AG08395 (cell line): ENCODE measurements at regions not wholly inside any gene's neighbourhood (a gene's known extent, or its start where the extent isn't known, plus 50 kb on each side); places are given as distances from the start of the nearest gene placed in this dataset.
A peak's percentile ranks its signal among the peaks of the same experiment; 100 is the strongest.

ENCODE experiments used
- DNase-seq: peaks from one replicate; pipeline ENCODE4 v3.0.0; 2012; ENCODE audit warnings: mixed read lengths, low spot score

DNA sequence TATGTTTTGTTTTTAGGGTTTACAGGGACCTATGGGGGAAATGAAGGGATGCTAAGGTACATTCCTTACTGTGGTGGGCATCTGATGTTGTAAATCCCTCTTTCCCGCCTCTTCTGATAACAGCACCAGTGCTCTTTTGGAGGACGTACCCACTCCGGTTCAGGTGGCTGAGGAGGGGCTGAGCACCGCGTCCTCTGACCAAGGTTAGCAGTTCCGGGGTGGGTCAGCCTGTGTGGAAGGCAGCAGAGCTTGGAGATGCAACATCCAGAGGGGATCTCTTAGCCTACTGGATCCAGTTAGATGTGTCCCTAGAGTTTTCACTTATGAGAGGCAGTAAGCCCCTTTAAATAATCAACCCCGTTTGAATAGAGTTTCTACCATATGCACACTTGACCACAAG lies 135.3 kb upstream of the KCNG1 start:
- no peak for DNase-seq

DNA sequence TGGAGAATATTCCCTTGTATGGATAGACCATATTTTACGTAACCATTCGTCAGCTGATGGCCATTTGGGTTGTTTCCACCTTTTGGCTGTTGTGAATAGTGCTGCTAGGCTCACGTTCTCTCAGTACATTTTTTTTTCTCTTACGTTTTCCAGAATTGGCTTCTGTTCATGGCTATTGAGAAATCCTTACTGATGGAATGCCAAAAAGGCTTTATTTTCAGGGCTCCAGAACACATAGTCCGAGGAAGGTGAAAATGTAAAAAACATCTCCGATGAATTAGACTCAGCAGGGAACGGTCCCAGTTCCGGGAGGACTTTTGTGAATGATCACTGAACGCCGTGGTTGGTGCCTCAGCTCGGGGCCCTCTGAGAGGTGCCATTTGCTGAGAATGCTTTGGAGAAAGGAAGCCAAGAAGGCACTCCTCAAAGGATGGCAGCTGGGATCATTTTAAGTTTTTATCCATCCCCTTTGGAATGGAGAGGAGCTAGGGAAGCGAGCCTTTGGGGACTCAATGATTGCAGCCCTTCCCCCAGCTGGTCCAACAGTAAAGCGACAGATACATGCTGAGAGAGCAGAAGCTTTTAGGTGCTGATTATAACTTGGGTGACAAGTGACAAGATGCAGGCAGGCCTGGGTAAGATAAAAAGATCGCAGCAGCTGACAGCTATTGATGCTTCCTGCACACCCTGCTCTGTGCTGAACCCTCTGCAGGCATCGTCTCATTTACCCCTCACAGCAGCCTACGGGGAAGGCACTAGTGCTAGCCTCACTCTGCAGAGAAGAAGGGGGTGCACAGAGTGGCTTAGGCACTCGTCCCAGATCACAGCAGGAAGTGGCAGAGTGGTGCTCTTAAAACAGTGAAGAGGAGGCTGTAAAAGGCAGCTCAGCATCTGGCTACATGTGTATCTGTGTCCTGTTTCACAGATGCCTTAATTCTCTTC lies 133.4 kb upstream of the KCNG1 start:
- DNase-seq: peak; percentile 42

DNA sequence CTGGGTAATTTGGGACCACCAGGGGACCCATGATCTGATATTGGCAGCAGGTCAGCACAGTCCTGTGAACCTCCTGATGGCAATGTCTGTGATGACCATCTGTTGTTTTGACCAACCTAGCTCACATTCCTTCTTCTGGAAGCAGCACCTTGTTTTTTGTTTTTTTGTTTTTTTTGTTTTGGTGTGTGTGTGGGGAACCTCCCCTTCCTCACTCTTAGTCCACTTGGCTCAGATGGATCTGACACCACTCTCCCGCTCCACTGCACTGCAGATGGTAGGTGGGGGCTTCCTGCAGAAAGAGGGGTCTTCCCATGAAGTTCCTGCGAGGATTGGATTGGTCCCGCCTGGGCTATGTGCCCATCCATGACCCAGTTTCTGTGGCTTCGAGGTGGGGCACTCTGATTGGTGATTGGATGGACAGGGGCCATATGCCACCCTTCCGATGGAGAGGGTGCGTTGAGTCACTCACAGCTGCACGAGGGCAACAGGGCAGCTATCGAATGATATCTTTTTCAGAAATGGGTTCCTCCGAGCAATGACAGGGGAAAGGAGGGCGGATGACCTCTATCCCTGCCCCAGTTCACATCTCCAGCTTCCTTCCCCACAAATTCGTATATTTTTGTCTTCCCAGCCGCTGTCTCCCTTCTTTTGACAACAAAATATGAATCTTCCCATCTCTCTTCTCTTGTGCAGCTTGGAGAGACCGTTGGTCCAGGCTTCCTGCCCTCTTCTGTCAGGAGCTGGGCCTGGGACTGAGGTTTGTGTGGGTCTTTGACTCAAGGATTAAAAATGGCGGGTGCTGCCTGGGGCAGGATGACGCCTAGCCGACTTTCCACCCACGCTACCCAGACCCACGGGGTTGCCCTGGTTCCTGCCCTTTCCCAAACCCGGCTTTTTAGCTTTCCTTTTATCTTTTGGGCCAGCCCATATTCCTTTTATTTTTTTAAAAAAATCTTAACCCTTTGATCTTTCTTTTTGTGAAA lies 132.1 kb upstream of the KCNG1 start:
- no peak for DNase-seq

DNA sequence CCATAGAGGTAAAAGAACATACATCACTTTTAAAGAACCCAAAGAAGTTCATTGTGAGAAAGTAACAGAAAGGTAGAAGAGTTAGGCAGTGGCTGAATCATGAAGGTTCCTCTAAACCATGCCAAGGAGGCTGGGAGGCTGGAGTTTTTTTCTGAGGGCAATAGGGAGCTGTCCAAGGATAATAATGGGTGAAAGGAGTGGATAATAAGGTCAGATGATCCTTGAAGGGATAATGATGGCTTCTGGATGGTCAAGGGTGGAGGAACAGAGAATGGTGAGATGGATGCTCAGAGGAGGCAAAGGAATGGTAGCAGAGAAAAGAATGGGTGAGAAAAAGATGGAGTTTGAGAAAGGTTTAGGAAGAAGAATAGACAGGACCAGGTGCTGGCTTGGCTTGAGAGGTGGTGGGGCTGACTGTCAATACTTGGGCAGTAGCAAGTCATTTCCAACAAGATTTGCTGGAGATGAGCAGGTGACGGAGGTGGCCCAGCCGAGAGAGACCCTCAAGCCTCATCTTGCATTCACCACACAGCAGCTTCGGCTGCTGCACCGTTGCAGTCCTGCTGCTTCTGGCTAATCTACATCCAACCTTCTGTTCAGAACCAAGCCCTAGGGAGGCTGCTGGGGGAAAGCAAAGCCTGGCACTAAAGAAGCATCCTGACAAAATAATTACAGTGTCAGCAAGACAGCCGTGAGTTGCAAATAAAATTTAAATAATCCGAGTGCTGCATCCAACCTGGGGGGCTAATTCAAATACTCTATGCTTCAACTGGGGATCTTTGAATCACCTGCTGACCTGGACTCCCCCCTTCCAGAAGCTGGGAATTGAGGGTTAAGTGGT lies 131.2 kb upstream of the KCNG1 start:
- no peak for DNase-seq

DNA sequence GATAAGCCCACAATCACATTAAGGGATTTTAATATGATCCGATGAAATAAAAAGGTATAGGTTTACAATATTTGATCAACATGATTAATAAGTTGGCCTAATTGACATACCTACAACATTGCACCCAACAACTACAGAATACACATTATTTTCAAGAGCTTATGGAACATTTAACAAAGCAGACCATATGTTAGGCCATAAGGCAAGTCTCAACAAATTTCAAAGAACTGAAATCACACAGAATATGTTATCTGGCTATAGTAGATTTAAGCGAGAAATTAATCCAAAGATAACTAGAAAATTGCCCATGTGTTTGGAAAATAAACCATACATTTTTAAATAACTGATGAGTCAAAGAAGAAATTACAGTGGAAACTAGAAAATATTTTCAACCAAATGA lies 126.0 kb upstream of the KCNG1 start:
- no peak for DNase-seq

DNA sequence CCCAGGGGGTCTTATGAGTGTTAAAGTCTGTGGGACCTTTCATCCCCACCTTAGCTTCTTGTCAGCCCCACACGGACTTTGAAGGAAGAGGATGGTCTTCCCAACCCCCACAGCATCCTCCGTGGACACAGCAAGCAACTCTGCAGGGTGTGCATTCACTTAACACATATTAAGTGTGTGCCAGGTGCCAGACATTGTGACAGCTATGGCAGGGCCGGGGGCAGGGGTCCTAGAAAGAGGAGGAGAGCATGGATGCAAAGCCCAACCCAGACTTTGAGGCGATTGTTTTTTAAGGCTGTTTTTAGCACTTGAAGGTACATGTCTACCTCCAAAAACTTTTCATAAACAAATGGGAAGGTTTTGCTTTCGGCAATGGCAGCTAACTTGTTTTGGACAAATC lies 121.6 kb upstream of the KCNG1 start:
- no peak for DNase-seq

DNA sequence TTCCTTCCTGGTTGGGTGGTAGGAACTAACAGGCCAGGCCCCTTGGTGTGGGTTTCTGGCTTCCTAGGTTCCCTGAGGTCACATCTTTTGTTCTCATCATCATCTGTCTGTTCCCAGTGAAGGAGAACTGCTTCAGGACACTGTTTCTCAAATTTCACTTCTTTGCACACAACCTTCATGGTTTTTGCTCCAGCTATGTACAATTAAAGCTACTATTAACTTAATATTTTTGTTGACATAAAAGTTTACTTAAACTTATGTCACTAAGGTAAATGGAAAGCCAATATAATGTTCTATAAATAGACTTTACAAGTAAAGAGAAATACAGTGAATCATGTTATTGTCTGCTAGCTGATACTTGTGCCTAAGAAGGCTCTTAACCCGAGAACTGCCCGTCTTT lies 120.7 kb upstream of the KCNG1 start:
- no peak for DNase-seq

DNA sequence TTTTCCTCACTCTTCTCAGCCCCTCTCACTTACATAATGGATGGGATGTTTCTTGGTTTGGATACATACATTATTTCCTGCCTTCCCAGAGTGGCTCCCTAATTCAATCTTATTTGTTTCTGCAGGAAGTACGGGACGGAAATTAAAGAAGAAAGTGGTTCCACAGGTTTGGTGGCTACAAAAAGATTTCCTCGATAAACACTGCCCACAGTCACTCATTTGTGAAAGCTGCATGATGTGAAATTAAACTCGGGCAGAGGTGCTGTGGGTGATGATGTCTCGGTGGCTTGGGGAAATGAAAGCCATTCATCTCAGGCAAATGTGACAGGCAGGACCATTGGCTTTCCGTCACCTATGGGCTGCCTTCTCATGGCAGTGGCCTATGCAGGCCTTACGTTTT lies 119.5 kb upstream of the KCNG1 start:
- no peak for DNase-seq

DNA sequence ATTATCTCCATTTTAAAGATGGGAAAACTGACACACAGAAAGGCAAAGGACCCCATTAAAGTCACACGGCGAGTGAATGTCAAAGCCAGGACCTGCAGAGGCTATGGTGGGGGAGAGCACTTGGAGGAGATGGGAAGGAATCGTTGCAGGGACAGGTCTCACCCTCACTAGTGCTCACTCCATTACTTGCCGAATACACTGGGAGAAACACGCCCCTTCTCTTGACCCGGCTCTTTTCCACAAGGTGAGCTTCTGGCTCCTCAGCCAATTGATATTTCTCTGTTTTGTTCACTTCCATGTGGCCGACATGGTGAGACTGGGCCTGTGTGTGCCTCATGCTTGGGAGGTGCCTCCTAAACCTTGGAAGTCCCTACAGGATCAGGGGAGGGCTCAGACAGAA lies 117.8 kb upstream of the KCNG1 start:
- DNase-seq: no peak

DNA sequence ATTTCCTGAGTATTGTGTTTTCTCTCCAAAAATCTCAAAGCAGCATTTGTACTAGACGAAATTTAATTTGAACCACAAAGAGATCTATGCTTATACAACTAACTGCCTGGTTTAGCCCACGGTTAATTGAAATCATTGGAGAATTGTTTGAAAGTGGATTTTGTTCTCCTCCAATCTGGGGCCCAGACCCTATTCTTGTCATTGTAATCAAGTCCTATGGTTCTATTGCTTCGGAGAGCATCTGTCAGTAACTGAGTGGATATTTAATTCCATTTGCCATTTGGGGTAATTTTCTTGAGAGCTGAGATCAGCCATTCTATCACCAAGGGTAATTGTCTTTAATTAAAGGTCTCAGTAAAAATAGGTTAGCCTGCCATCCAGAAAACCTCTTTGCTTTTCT lies 117.0 kb upstream of the KCNG1 start:
- no peak for DNase-seq

DNA sequence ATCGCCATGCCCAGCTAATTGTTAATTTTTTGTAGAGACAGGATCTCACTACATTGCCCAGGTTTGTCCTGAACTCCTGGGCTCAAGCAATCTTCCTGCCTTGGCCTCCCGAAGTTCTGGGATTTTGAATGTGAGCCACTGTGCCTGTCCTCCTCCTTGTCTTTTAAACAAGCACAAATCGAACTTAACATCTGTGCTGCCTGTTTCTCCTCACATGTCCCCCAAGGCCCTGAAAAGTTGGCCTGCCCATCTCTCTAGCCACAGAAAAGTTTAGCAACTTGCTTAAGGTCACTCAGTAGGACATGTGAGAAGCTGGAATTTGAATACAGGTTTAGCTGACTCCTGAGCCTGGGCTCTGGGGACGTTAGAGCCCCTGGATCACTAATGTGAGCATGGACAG lies 115.7 kb upstream of the KCNG1 start:
- DNase-seq: no peak

DNA sequence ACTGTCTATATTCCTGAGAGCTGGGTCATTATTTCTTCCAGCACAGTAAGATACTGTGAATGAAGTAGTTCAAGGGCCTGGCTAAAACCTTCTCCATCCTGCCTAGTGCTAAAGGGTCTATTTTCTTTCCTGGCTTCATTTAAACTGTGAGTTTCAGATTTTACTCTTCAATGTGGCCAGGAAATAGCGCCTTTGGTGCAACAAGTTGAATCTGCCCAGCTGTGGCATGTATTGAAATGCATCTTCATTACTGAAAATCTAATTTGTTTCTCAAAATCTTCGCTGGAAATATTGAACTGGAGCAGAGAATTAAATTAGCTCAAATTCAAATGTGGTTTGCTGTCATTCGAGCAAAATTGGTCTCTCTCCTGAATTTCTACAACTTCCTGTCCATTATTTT lies 114.6 kb upstream of the KCNG1 start:
- no peak for DNase-seq

DNA sequence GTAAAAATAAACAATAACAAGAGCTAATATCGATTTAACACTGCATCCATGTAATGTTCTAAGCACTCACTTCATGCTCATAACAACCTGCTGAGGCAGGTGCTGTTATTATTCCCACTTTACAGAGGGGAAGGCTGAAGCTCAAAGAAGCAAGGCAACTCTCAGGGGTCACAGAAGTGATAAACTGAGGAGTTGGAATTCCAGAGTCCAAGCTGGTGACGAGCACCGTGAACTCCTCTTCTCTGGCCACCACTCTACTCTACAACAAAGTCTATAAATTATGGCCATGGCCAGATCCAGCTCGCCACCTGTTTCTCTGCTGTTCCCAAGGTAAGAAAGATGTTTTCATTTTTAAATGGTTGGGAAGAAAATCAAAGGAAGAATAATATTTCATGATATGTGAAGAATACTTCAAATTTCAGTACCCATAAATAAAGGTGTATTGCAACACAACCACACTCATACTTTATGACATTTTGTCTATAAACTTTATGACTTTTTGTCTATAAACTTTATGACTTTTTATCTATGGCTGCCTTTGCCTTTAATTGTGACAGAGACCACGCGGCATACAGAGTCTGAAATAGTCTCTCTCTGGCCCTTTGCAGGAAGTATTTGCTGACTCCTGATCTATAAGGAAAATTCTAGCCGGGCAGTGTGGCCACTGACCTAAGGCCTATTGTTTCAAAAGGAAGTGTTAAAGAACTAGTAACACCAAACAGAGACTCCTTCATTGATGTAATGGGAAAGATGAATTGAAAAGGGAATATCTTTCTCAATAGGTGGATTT lies 113.2 kb upstream of the KCNG1 start:
- DNase-seq: no peak

DNA sequence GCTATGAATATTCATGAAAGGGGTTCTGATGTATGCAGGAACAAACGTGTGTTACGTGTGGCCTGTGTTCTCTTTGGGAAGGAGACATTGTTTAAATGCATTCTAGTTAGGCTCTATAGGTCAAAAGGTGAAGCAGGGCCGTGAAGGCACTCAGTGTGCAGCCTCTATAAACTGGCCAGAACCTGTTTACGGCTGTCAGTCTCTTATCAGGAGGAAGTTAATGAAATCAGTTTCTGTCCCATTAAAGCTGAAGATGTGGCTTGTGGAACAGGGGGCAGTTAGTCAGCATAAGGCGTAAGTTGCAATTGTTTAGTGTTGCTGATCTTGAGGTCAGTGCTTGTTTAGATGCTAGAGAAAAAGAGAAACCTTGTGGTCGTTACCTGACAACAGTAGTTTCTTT lies 111.5 kb upstream of the KCNG1 start:
- DNase-seq: no peak

DNA sequence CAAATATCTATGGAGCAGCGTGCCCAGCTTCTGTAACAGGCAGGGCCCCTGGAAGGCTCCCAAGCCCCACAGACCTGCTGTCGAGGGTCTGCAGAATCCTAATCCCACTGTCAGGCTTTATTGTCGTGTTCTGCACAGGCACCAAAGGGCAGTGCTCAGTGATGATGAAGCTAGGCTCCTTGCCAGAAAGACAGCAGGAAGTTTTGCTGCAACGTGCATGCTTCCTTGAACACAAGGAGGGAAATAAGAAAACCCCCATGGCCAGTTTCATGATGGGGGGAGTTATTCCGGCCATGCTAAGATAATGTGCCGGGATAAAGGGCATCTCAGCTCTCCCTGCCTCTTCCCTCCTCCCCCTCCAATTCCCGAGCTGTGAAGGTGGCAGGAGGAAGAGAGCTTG lies 109.4 kb upstream of the KCNG1 start:
- DNase-seq: no peak

DNA sequence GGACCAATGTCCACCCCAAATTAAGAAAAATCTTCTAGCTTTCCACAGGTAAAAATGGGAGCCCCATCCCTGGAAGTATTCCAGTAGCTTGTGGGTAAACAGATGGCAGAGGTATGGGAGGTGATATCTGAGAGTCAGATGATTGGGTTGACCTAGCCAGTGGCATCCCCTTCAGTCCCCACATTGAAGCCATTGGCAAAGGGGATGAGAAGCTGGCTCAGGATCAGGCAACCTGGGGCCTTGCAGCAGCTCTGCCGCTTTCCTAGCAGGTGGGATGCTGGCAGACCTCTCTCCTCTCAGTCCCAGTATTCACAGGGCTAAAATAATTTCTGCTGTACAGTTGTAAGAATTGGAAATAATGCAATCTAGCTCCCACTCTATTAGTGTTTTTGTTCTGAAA lies 108.9 kb upstream of the KCNG1 start:
- no peak for DNase-seq

DNA sequence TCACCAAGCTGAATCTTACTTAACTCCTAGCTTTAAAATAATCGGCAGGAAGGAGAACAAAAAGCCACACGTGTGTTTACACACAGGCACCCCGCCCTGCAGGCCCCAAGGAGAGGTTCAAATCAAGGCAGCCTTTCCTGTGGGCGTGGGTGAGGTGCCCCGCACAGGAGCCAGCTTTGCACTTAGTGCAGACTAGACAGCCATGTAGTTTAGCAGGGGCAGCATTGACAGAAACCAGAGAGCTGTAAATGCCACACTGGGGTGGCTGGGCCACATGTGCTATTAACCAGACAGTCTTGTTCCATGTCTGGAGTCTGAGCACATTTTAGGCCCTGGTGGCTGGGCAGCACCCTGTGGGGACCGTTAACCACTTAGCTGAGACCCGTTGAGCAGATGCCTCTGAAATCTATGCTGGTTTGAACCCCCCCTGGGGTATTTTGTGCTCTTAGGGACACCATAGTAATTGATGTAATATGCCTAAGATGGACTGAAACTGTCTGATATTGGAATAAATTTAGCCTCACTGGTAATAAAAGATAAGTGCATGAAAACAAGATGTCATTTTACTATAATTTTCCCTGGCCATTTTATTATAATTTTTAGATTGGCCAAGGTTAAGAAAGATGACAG lies 106.4 kb upstream of the KCNG1 start:
- no peak for DNase-seq

DNA sequence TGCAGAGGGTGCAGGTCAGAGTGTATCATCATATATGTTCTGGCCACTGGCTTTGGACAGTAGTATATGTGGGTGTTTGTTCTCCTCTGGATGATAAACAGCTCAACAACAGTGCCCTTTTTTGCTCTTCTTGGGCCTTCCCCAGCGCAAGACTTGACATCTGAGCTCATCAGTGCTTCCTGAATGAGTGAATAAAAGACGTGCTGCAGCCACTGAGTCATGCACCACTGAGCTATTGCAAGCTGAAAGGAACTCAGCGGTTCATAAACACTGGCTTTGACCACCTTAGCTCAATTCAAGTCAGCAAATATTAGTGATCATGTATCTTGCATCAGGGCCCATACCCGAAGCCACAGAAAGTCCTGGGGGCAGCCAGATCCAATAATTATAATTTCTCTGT lies 105.3 kb upstream of the KCNG1 start:
- DNase-seq: peak; percentile 81

DNA sequence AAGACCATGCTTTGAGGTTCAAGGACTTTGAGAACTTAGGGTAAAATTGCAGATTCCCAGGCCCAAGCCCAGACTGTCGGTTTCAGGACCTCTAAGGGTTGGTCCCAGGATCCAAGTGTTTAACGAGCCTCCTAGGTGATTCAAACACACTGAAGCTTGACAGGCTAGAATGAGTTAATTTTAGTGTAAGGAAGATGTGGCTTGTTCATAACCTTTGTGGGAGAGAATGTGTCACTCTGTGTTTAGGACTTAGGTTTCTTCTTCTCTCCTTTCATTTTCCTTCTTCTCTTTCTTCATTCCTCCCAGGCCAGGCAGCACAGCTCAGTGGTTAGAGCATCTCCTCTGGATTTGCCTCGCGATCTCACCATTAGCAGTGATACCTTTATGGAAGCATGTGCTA lies 104.8 kb upstream of the KCNG1 start:
- DNase-seq: no peak

DNA sequence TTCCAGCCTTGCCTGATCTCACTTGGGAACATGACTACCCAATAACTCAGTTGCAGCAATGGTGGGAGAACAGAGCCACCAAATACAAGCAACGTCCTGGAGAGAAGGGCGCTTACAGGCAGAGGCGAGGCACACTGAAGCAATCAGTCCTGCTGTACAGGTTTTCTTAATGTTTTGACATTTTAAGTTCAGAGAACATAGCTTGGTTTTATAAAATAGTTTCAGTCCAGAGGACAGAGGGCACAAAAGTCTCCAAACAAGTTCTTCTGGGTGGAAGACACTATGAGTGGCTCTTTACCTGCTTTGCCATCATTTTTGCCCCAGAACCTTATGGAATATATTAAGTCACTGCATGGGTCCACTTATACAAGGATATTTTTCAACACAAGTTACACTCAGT lies 103.4 kb upstream of the KCNG1 start:
- DNase-seq: no peak

DNA sequence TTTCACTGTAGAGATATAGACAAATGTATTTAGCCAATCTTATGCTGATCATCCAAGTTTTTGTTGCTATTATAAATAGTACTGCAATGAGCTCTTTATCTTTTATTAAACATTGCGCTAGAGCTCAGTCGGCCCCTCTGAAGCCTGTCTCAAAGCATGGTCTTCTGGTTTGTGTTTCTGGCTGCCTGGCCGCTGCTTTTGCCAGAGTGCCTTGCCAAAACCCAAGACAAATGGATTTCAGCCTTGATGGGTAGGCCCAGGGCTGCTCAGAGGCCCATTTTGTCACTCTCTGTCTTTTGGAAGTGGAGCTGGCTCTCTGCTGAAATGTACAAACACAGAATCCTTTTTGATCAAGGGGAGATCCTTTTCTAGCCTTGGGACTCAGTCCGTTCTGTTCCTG lies 102.9 kb upstream of the KCNG1 start:
- no peak for DNase-seq
